ENCODE measurements at regions not wholly inside any gene's neighbourhood (a gene's known extent, or its start where the extent isn't known, plus 50 kb on each side); places are given as distances from the start of the nearest gene placed in this dataset.

- no peak overlapping the region for H3K4me2 ChIP-seq (ENCODE audit: low read length)
- no peak overlapping the region for H3K4me3 ChIP-seq (ENCODE audit: low read depth, low read length)
- no peaks in the 10 kb centered on the region for H3K27me3 ChIP-seq (ENCODE audit: control insufficient read depth, insufficient read depth, low read length)
- no peaks in the 10 kb centered on the region for H3K79me2 ChIP-seq
- no peaks in the 10 kb centered on the region for H3K9me3 ChIP-seq (ENCODE audit: control insufficient read depth, low read length)
- H3K27ac ChIP-seq = no peak overlapping the region
- no peak overlapping the region for H2AFZ ChIP-seq
- no peak overlapping the region for H3K9ac ChIP-seq
- TF ChIP-seq CTCF (IDR thresholded peaks at IDR 0.05) = no peak
- H3K36me3 ChIP-seq (ENCODE audit: control insufficient read depth, insufficient read depth, low read length) = no peaks in the 10 kb centered on the region
- no peaks in the 10 kb centered on the region for H3K4me1 ChIP-seq
Observed at GRCh38 chr15:35141743-35142471, 56.8 kb upstream of the NANOGP8 start.

GRCh38 chr15:35139822-35140221 is 54.7 kb upstream of the NANOGP8 start:
- Histone ChIP-seq H2AFZ (no peak overlapping the region), H3K9ac (no peak overlapping the region), H3K4me3 (ENCODE audit: low read depth, low read length) (no peak overlapping the region), H3K9me3 (ENCODE audit: control insufficient read depth, low read length) (no peaks in the 10 kb centered on the region), H3K4me2 (ENCODE audit: low read length) (no peak overlapping the region), H3K4me1 (no peaks in the 10 kb centered on the region), H3K79me2 (no peaks in the 10 kb centered on the region), H3K27ac (no peak overlapping the region), H3K36me3 (ENCODE audit: control insufficient read depth, insufficient read depth, low read length) (no peaks in the 10 kb centered on the region), H3K27me3 (ENCODE audit: control insufficient read depth, insufficient read depth, low read length) (no peaks in the 10 kb centered on the region)
- no peak for TF ChIP-seq CTCF (IDR thresholded peaks at IDR 0.05)

GRCh38 chr15:35137190-35137574 is 52.1 kb upstream of the NANOGP8 start:
- H3K4me1 ChIP-seq = no peaks in the 10 kb centered on the region
- H3K79me2 ChIP-seq = no peaks in the 10 kb centered on the region
- no peak overlapping the region for H3K4me2 ChIP-seq (ENCODE audit: low read length)
- no peak overlapping the region for H3K27ac ChIP-seq
- no peak for TF ChIP-seq CTCF (IDR thresholded peaks at IDR 0.05)
- no peaks in the 10 kb centered on the region for H3K36me3 ChIP-seq (ENCODE audit: control insufficient read depth, insufficient read depth, low read length)
- H3K9ac ChIP-seq = no peak overlapping the region
- no peak overlapping the region for H3K4me3 ChIP-seq (ENCODE audit: low read depth, low read length)
- H2AFZ ChIP-seq = no peak overlapping the region
- no peaks in the 10 kb centered on the region for H3K27me3 ChIP-seq (ENCODE audit: control insufficient read depth, insufficient read depth, low read length)
- H3K9me3 ChIP-seq (ENCODE audit: control insufficient read depth, low read length) = no peaks in the 10 kb centered on the region

GRCh38 chr15:35136321-35137189 is 51.5 kb upstream of the NANOGP8 start:
- no peak for TF ChIP-seq CTCF (IDR thresholded peaks at IDR 0.05)
- Histone ChIP-seq H3K79me2 (no peaks in the 10 kb centered on the region), H2AFZ (no peak overlapping the region), H3K27ac (no peak overlapping the region), H3K9me3 (ENCODE audit: control insufficient read depth, low read length) (no peaks in the 10 kb centered on the region), H3K27me3 (ENCODE audit: control insufficient read depth, insufficient read depth, low read length) (no peaks in the 10 kb centered on the region), H3K9ac (no peak overlapping the region), H3K4me3 (ENCODE audit: low read depth, low read length) (no peak overlapping the region), H3K4me1 (no peaks in the 10 kb centered on the region), H3K36me3 (ENCODE audit: control insufficient read depth, insufficient read depth, low read length) (no peaks in the 10 kb centered on the region), H3K4me2 (ENCODE audit: low read length) (no peak overlapping the region)
